ENCODE measurements at regions not wholly inside any gene's neighbourhood (a gene's known extent, or its start where the extent isn't known, plus 50 kb on each side); places are given as distances from the start of the nearest gene placed in this dataset.

DNA sequence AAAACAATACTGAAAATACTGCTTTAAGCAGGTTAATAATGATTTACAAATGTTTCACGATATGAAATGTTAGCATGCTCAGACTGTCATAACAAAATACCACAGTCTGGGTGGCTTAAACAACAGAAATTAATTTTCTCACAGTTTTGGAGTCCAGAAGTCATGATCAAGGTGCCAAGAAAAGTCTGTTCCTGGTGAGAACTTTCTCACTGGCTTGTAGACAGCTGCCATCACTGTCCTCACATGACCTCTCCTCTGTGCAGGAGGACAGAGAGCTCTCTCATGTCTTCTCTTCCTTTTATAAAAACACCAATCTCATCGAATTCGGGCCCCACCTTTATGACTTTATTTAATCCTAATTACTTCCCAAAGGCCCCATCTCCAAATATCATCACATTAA is 426.7 kb downstream of the KLHL13 start:
- H3K27me3 ChIP-seq: no peaks in the 10 kb centered on the region
- WGBS, 2 donors: 59 to 60% methylated on average over 3 of the region's 3 CpGs
- H3K4me1 ChIP-seq: no peaks in the 10 kb centered on the region
- TF ChIP-seq, protein P1, sequence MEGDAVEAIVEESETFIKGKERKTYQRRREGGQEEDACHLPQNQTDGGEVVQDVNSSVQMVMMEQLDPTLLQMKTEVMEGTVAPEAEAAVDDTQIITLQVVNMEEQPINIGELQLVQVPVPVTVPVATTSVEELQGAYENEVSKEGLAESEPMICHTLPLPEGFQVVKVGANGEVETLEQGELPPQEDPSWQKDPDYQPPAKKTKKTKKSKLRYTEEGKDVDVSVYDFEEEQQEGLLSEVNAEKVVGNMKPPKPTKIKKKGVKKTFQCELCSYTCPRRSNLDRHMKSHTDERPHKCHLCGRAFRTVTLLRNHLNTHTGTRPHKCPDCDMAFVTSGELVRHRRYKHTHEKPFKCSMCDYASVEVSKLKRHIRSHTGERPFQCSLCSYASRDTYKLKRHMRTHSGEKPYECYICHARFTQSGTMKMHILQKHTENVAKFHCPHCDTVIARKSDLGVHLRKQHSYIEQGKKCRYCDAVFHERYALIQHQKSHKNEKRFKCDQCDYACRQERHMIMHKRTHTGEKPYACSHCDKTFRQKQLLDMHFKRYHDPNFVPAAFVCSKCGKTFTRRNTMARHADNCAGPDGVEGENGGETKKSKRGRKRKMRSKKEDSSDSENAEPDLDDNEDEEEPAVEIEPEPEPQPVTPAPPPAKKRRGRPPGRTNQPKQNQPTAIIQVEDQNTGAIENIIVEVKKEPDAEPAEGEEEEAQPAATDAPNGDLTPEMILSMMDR (IDR thresholded peaks at IDR 0.05): no peak
- peaks cover 0 to 6% (median 0%) of the 10 kb centered on the region in 11 donors for H3K9me3 ChIP-seq
- H3K36me3 ChIP-seq: no peaks in the 10 kb centered on the region
- DNase-seq (no peak), ATAC-seq (no peak)
- H3K27ac ChIP-seq: no peak overlapping the region
- intact Hi-C loops (cut with DNase I): no loop called here
- H3K4me3 ChIP-seq: no peak overlapping the region

DNA sequence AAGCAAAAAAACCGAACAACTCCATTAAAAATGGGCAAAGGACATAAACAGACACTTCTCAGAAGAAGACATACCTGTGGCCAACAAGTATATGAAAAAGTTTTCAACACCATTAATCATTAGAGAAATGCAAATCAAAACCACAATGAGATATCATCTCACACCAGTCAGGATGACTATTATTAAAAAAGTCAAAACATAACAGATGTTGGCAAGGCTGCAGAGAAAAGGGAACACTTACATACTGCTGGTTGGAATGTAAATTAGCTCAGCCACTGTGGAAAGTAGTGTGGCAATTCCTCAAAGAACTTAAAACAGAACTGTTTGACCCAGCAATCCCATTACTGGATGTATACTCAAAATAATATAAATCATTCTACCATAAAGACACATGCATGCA is 436.3 kb downstream of the KLHL13 start:
- H3K27ac ChIP-seq: no peak overlapping the region
- intact Hi-C loops (cut with DNase I): no loop called here

DNA sequence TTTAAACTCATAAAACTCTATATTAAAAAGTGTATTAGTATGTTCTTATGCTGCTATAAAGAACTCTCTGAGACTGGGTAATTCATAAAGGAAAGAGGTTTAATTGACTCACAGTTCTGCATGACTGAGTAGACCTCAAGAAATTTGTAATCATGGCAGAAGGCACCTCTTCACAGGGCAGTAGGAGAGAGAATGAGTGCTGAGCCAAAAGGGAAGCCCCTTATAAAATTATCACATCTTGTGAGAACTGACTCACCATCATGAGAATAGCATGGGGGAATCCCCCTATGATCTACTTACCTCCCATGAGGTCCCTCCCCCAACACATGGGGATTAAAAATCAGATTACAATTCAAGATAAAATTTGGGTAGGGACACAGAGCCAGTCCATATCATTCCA is 463.2 kb downstream of the KLHL13 start:
- no peaks in the 10 kb centered on the region for H3K27me3 ChIP-seq
- DNase-seq (no peak), ATAC-seq (no peak)
- TF ChIP-seq, protein P1 (IDR thresholded peaks at IDR 0.05): no peak
- no peak overlapping the region for H3K4me3 ChIP-seq
- H3K9me3 ChIP-seq: peaks cover 0 to 3% (median 0%) of the 10 kb centered on the region in 11 donors
- H3K4me1 ChIP-seq: no peaks in the 10 kb centered on the region
- no peak overlapping the region for H3K27ac ChIP-seq
- no peaks in the 10 kb centered on the region for H3K36me3 ChIP-seq
- intact Hi-C loops (cut with DNase I): no loop called here

More for the DNA sequence above, 436.3 kb downstream of the KLHL13 start:
- DNase-seq (no peak), ATAC-seq (no peak)
- peaks cover 0 to 6% (median 0%) of the 10 kb centered on the region in 11 donors for H3K9me3 ChIP-seq
- TF ChIP-seq, protein P1 (IDR thresholded peaks at IDR 0.05): no peak
- H3K36me3 ChIP-seq: no peaks in the 10 kb centered on the region
- no peaks in the 10 kb centered on the region for H3K4me1 ChIP-seq
- H3K27me3 ChIP-seq: no peaks in the 10 kb centered on the region
- WGBS, 2 donors: 83 to 90% methylated on average over 1 of the region's 1 CpG
- no peak overlapping the region for H3K4me3 ChIP-seq

DNA sequence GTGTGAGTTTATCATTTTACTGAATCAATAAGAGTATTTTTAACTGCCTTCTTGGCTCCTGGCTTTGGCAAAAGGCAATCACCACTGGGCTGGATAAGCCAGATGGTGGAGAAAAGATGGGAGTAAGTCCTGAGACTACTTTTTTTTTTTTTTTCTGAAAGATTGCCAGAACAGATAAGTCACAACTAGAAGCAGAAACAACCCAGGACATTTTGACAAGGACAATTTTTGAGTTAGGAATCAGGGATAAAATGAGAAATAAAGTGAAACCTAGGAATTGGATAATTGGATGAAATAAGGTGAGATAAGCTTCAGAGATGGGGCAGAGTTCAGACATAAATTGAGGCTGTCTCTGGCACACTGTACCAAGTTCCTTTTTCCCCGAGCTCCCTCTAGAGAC is 471.0 kb downstream of the KLHL13 start:
- Histone ChIP-seq H3K27me3 (no peaks in the 10 kb centered on the region), H3K27ac (no peak overlapping the region), H3K9me3 (no peaks in the 10 kb centered on the region), H3K36me3 (no peaks in the 10 kb centered on the region), H3K4me3 (no peak overlapping the region), H3K4me1 (no peaks in the 10 kb centered on the region)
- DNase-seq: no peak
- ATAC-seq: no peak
- intact Hi-C loops (cut with DNase I): loop anchor here in 1 of 10 donors (5.0 kb wide), 1 partner anchor 58 kb away; no protein-coding TSS in a partner anchor
- WGBS, 2 donors: 59 to 67% methylated on average over 1 of the region's 1 CpG
- TF ChIP-seq, protein P1 (IDR thresholded peaks at IDR 0.05): no peak
